Neuronal stem cell (in vitro differentiated cells): ENCODE measurements at regions not wholly inside any gene's neighbourhood (a gene's known extent, or its start where the extent isn't known, plus 50 kb on each side); places are given as distances from the start of the nearest gene placed in this dataset.

Experiments used
- DNase-seq: peaks from one replicate; pipeline ENCODE4 v3.0.0-alpha.2; 2013; ENCODE audit warnings: low spot score
- H2AFZ ChIP-seq: one replicate; pipeline ENCODE4 v1.6.1; 2013; ENCODE audit warnings: mild to moderate bottlenecking, low read length, inconsistent platforms
- H2AK5ac ChIP-seq: 2 replicates; pipeline ENCODE4 v1.6.1; 2013; ENCODE audit warnings: low read depth, mild to moderate bottlenecking, inconsistent platforms, low read length, moderate library complexity, mixed read lengths
- H2BK120ac ChIP-seq: 2 replicates; pipeline ENCODE4 v1.6.1; 2013; ENCODE audit warnings: low read depth, mild to moderate bottlenecking, inconsistent platforms, low read length, moderate library complexity, mixed read lengths
- H2BK12ac ChIP-seq: one replicate; pipeline ENCODE4 v1.6.1; 2013; ENCODE audit warnings: low read length, inconsistent platforms
- H2BK15ac ChIP-seq: 2 replicates; pipeline ENCODE4 v1.6.1; 2013; ENCODE audit warnings: mild to moderate bottlenecking, low read length, inconsistent platforms, mixed read lengths
- H2BK5ac ChIP-seq: one replicate; pipeline ENCODE4 v1.6.1; 2013; ENCODE audit warnings: inconsistent platforms, mild to moderate bottlenecking, low read length, moderate library complexity
- H3K14ac ChIP-seq: one replicate; pipeline ENCODE4 v1.6.1; 2013; ENCODE audit warnings: low read length, inconsistent platforms
- H3K18ac ChIP-seq: 2 replicates; pipeline ENCODE4 v1.6.1; 2013; ENCODE audit warnings: low read length, inconsistent platforms
- H3K23ac ChIP-seq: 2 replicates; pipeline ENCODE4 v1.6.1; 2013; ENCODE audit warnings: low read depth, mild to moderate bottlenecking, mixed read lengths, low read length, inconsistent platforms; ENCODE audit not compliant: poor library complexity
- H3K27ac ChIP-seq: replicated peaks from 3 replicates; pipeline ENCODE4 v1.5.1; 2013; ENCODE audit warnings: low read length, inconsistent platforms
- H3K27me3 ChIP-seq, 3 experiments: 2 replicates each; pipeline ENCODE4 v1.6.1; 2013; ENCODE audit warnings: low read length in 3 of 3, mild to moderate bottlenecking in 2 of 3, inconsistent platforms in 1 of 3, low read depth in 1 of 3, mixed read lengths in 1 of 3, moderate library complexity in 1 of 3; ENCODE audit not compliant: control insufficient read depth in 3 of 3, insufficient read depth in 3 of 3
- H3K36me3 ChIP-seq, 2 donors: replicated peaks in 1 of 2; 2 replicates each; pipeline ENCODE4 v1.6.1; 2013; ENCODE audit warnings: low read length in 2 of 2; ENCODE audit not compliant: control insufficient read depth in 2 of 2, insufficient read depth in 2 of 2
- H3K4ac ChIP-seq: 2 replicates; pipeline ENCODE4 v1.6.1; 2013; ENCODE audit warnings: inconsistent platforms, mild to moderate bottlenecking, low read length, moderate library complexity
- H3K4me1 ChIP-seq, 2 donors: 1 replicate in 1 of 2; 2 replicates in 1 of 2; pipeline ENCODE4 v1.6.1; 2013; ENCODE audit warnings: low read length in 2 of 2, low read depth in 1 of 2; ENCODE audit not compliant: control insufficient read depth in 2 of 2, insufficient read depth in 1 of 2
- H3K4me2 ChIP-seq: one replicate; pipeline ENCODE4 v1.6.1; 2013; ENCODE audit warnings: mild to moderate bottlenecking, low read length, inconsistent platforms; ENCODE audit not compliant: insufficient read depth, poor library complexity, severe bottlenecking
- H3K4me3 ChIP-seq, 2 donors: 2 replicates each; pipeline ENCODE4 v1.5.1; 2013; ENCODE audit warnings: low read length in 2 of 2, mild to moderate bottlenecking in 2 of 2, inconsistent platforms in 1 of 2, moderate library complexity in 1 of 2
- H3K79me1 ChIP-seq: one replicate; pipeline ENCODE4 v1.6.1; 2013; ENCODE audit warnings: low read depth, mild to moderate bottlenecking, inconsistent platforms, low read length, moderate library complexity
- H3K9ac ChIP-seq: one replicate; pipeline ENCODE4 v1.6.1; 2013; ENCODE audit warnings: mild to moderate bottlenecking, low read depth, low read length, inconsistent platforms; ENCODE audit not compliant: poor library complexity
- H3K9me3 ChIP-seq, 2 donors: replicated peaks in 1 of 2; 2 replicates each; pipeline versions ENCODE3 to v1.6.1; 2013; ENCODE audit warnings: low read length in 2 of 2, mild to moderate bottlenecking in 2 of 2, inconsistent platforms in 1 of 2, low read depth in 1 of 2, mixed read lengths in 1 of 2, moderate library complexity in 1 of 2; ENCODE audit not compliant: control insufficient read depth in 2 of 2, insufficient read depth in 1 of 2
- H4K8ac ChIP-seq: one replicate; pipeline ENCODE4 v1.6.1; 2013; ENCODE audit warnings: low read depth, mild to moderate bottlenecking, inconsistent platforms, low read length, moderate library complexity
- H4K91ac ChIP-seq: one replicate; pipeline ENCODE4 v1.6.1; 2013; ENCODE audit warnings: low read length, low read depth, mild to moderate bottlenecking, inconsistent platforms; ENCODE audit not compliant: poor library complexity
- WGBS, 2 donors: extraction: QIAGEN DNeasy Blood & Tissue Kit; methylation state at CpG; one replicate each; pipeline ENCODE4 v1.1.7; 2013; ENCODE audit warnings: missing lambda C conversion rate in 2 of 2, mixed read lengths in 1 of 2; ENCODE audit not compliant: insufficient read length in 2 of 2, insufficient replicate concordance in 1 of 2; ENCODE audit errors: extremely low coverage in 2 of 2; 5-methylcytosine and 5-hydroxymethylcytosine counted together

DNA sequence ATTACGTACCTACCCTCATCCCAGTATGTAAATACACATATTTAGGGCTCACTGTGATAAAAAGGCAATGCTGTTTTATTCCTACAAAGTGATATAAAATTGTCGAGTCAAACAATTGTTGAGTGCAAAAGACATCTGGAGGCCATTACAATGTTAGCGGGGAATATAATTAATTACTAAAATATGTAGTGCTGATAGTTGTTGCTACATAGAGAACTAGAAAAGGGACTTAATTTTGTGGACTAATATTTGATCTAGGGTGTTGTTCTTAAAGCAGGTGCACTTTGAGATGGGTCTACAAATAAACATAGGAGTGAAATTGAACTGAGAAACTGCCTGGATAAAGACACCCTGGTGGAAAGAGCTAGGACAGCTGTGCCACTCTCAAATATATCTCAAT, 300.1 kb downstream of the NOL4 start:
- H3K79me1 ChIP-seq: no peaks in the 10 kb centered on the region
- H3K4me2 ChIP-seq: no peak overlapping the region
- H2BK5ac ChIP-seq: no peak overlapping the region
- H3K4me1 ChIP-seq: peaks cover 3 to 7% of the 10 kb centered on the region in 2 donors
- H3K27ac ChIP-seq: no peak overlapping the region
- H3K4me3 ChIP-seq: no peak overlapping the region
- H2BK15ac ChIP-seq: no peak overlapping the region
- H3K23ac ChIP-seq: no peak overlapping the region
- H2BK120ac ChIP-seq: no peak overlapping the region
- H2AK5ac ChIP-seq: no peak overlapping the region
- H3K9ac ChIP-seq: no peak overlapping the region
- H4K91ac ChIP-seq: no peak overlapping the region
- H3K9me3 ChIP-seq: no peaks in the 10 kb centered on the region
- H3K14ac ChIP-seq: no peak overlapping the region
- H3K27me3 ChIP-seq: no peaks in the 10 kb centered on the region
- H2AFZ ChIP-seq: no peak overlapping the region
- no peak overlapping the region for H2BK12ac ChIP-seq
- no peak overlapping the region for H3K4ac ChIP-seq
- H3K36me3 ChIP-seq: no peaks in the 10 kb centered on the region
- no CpG with 5 or more reads among the region's 3 CpGs for WGBS, 2 donors
- H3K18ac ChIP-seq: no peak overlapping the region
- H4K8ac ChIP-seq: no peak overlapping the region
- DNase-seq: no peak

DNA sequence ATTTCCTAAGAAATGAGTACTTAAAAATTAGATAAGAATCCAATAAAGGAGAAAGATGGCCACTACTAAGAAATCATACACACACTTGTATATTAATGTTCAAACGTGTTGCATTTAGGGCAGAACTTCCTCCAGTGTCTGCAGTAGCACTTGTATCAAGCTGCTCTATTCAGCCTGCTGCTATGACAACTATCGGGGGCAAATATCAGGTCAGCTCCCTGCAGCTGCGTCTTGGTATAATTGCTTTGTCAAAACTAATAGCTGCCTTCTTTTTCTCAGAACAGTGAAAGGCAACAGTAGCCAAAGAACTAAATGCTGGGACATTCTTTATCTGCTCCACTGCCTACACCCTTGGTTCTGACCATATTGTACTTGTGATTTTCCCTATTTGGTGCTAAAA, 300.7 kb downstream of the NOL4 start:
- no peak overlapping the region for H3K18ac ChIP-seq
- peak overlapping the region; percentile 54 for H2AFZ ChIP-seq
- H2BK120ac ChIP-seq: no peak overlapping the region
- DNase-seq: no peak
- H2BK12ac ChIP-seq: no peak overlapping the region
- no peak overlapping the region for H2BK5ac ChIP-seq
- H3K4me3 ChIP-seq: no peak overlapping the region
- H3K14ac ChIP-seq: no peak overlapping the region
- no peaks in the 10 kb centered on the region for H3K9me3 ChIP-seq
- no peak overlapping the region for H3K9ac ChIP-seq
- no peak overlapping the region for H4K91ac ChIP-seq
- H3K27ac ChIP-seq: no peak overlapping the region
- no peak overlapping the region for H3K4me2 ChIP-seq
- WGBS, 2 donors: no CpG with 5 or more reads among the region's 3 CpGs
- peaks cover 3 to 7% of the 10 kb centered on the region in 2 donors for H3K4me1 ChIP-seq
- no peak overlapping the region for H2BK15ac ChIP-seq
- no peak overlapping the region for H3K23ac ChIP-seq
- H3K79me1 ChIP-seq: peaks cover 2% of the 10 kb centered on the region
- H4K8ac ChIP-seq: no peak overlapping the region
- no peak overlapping the region for H2AK5ac ChIP-seq
- H3K27me3 ChIP-seq: no peaks in the 10 kb centered on the region
- H3K4ac ChIP-seq: no peak overlapping the region
- no peaks in the 10 kb centered on the region for H3K36me3 ChIP-seq

DNA sequence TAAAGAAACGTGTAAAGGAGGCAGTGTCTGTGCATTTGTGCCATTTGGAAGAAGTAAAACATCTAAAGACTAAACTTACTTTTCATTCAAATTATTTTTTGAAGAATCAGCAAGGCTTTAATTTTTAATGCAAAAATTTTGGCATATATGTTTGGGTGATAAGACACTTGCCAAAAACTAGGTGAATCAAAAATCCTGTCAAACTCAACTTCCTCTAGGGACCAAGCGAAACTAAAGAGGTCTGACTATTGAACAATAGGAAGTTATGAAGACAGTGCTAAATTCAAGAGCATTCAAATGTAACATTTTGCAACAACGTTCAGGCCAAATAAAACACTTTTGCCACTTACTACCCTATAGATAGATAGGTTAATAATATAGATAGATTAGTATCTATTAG, 306.1 kb downstream of the NOL4 start:
- H3K4me1 ChIP-seq: no peaks in the 10 kb centered on the region
- H3K27ac ChIP-seq: no peak overlapping the region
- no peak overlapping the region for H3K4me2 ChIP-seq
- H2AFZ ChIP-seq: no peak overlapping the region
- no peak overlapping the region for H3K9ac ChIP-seq
- H2BK15ac ChIP-seq: no peak overlapping the region
- H2BK5ac ChIP-seq: no peak overlapping the region
- H3K23ac ChIP-seq: no peak overlapping the region
- H3K79me1 ChIP-seq: peaks cover 2% of the 10 kb centered on the region
- no peak overlapping the region for H2AK5ac ChIP-seq
- H2BK120ac ChIP-seq: no peak overlapping the region
- H3K18ac ChIP-seq: no peak overlapping the region
- WGBS, 2 donors: no CpG with 5 or more reads among the region's 3 CpGs
- H3K4ac ChIP-seq: no peak overlapping the region
- H3K27me3 ChIP-seq: no peaks in the 10 kb centered on the region
- H3K9me3 ChIP-seq: no peaks in the 10 kb centered on the region
- no peak overlapping the region for H2BK12ac ChIP-seq
- H3K4me3 ChIP-seq: no peak overlapping the region
- H3K36me3 ChIP-seq: no peaks in the 10 kb centered on the region
- no peak overlapping the region for H4K91ac ChIP-seq
- H3K14ac ChIP-seq: no peak overlapping the region
- no peak overlapping the region for H4K8ac ChIP-seq
- DNase-seq: no peak

GRCh38 chr18:33916200-33916599, 308.5 kb downstream of the NOL4 start:
- H2BK5ac ChIP-seq: no peak overlapping the region
- DNase-seq: no peak
- H3K4me3 ChIP-seq: no peak overlapping the region
- H3K79me1 ChIP-seq: peaks cover 2% of the 10 kb centered on the region
- H2BK15ac ChIP-seq: no peak overlapping the region
- no peaks in the 10 kb centered on the region for H3K27me3 ChIP-seq
- no peak overlapping the region for H2BK12ac ChIP-seq
- no peaks in the 10 kb centered on the region for H3K9me3 ChIP-seq
- no peaks in the 10 kb centered on the region for H3K4me1 ChIP-seq
- no peak overlapping the region for H2BK120ac ChIP-seq
- no CpG with 5 or more reads among the region's 4 CpGs for WGBS, 2 donors
- no peak overlapping the region for H4K91ac ChIP-seq
- no peak overlapping the region for H2AK5ac ChIP-seq
- H3K14ac ChIP-seq: no peak overlapping the region
- H3K23ac ChIP-seq: no peak overlapping the region
- no peak overlapping the region for H3K4ac ChIP-seq
- H3K36me3 ChIP-seq: no peaks in the 10 kb centered on the region
- H3K27ac ChIP-seq: no peak overlapping the region
- H3K18ac ChIP-seq: no peak overlapping the region
- H4K8ac ChIP-seq: no peak overlapping the region
- H3K9ac ChIP-seq: no peak overlapping the region
- no peak overlapping the region for H3K4me2 ChIP-seq
- H2AFZ ChIP-seq: no peak overlapping the region
